Lower leg skin (tissue), 3 donors: ENCODE measurements at regions not wholly inside any gene's neighbourhood (a gene's known extent, or its start where the extent isn't known, plus 50 kb on each side); places are given as distances from the start of the nearest gene placed in this dataset.

Source experiments
- POLR2A ChIP-seq, 2 donors: fragments of 450-650 bp; IDR thresholded peaks; one replicate each; pipeline ENCODE4 v1.6.1; 2016 to 2017; ENCODE audit warnings: antibody characterized with exemption in 2 of 2, mild to moderate bottlenecking in 1 of 2, moderate library complexity in 1 of 2
- TF ChIP-seq, protein P1 (sequence below), 3 donors: fragments of 450-650 bp; IDR thresholded peaks; one replicate each; pipeline ENCODE4 v1.5.1; 2016; ENCODE audit warnings: antibody characterized with exemption in 3 of 3, mild to moderate bottlenecking in 3 of 3, moderate library complexity in 2 of 3

- no peak for TF ChIP-seq POLR2A (IDR thresholded peaks at IDR 0.05)
- TF ChIP-seq, protein P1, sequence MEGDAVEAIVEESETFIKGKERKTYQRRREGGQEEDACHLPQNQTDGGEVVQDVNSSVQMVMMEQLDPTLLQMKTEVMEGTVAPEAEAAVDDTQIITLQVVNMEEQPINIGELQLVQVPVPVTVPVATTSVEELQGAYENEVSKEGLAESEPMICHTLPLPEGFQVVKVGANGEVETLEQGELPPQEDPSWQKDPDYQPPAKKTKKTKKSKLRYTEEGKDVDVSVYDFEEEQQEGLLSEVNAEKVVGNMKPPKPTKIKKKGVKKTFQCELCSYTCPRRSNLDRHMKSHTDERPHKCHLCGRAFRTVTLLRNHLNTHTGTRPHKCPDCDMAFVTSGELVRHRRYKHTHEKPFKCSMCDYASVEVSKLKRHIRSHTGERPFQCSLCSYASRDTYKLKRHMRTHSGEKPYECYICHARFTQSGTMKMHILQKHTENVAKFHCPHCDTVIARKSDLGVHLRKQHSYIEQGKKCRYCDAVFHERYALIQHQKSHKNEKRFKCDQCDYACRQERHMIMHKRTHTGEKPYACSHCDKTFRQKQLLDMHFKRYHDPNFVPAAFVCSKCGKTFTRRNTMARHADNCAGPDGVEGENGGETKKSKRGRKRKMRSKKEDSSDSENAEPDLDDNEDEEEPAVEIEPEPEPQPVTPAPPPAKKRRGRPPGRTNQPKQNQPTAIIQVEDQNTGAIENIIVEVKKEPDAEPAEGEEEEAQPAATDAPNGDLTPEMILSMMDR (IDR thresholded peaks at IDR 0.05) = no peak
Measured at GRCh38 chr13:55439450-55439849, 1701.3 kb upstream of the PRR20A start.
